ENCODE measurements at regions not wholly inside any gene's neighbourhood (a gene's known extent, or its start where the extent isn't known, plus 50 kb on each side); places are given as distances from the start of the nearest gene placed in this dataset.

DNA sequence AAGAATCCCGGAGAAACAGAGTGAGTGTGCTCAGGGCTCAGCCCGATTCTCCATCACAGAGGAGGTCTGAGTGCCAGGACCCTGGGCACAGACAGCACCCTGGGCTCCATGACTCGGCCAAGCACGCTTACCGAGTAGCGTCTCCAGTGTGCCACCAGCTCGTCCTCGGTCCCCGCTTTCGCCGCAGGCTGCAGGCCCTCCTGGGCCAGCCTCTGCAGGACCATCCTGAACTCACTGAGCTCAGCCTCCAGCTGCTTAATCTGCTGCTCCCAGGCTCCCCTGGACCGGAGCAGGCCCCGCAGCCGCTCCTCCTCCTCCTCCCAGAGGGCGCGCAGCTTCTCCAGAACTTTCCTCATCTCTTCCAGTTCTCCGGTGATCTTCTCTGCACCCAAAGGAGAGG, 61.2 kb downstream of the SYNE3 start:
- ATAC-seq = no peak
- TF ChIP-seq ZFP3 (CRISPR knock-in tag; IDR thresholded peaks at IDR 0.05) (no peak), CSDC2 (CRISPR knock-in tag; IDR thresholded peaks at IDR 0.05) (no peak), RARB (CRISPR knock-in tag; IDR thresholded peaks at IDR 0.05) (no peak), ZFP30 (CRISPR knock-in tag; IDR thresholded peaks at IDR 0.05) (no peak), TCF4 (CRISPR knock-in tag; IDR thresholded peaks at IDR 0.05; ENCODE audit: borderline replicate concordance) (no peak), TOX (CRISPR knock-in tag; IDR thresholded peaks at IDR 0.05; ENCODE audit: borderline replicate concordance) (no peak), SNAI2 (CRISPR knock-in tag; IDR thresholded peaks at IDR 0.05) (no peak), ZC3H10 (CRISPR knock-in tag; IDR thresholded peaks at IDR 0.05) (no peak), CSRNP3 (CRISPR knock-in tag; IDR thresholded peaks at IDR 0.05) (no peak), PPARA (CRISPR knock-in tag; IDR thresholded peaks at IDR 0.05; ENCODE audit: borderline replicate concordance) (no peak), OSR1 (CRISPR knock-in tag; IDR thresholded peaks at IDR 0.05) (no peak), BACH2 (CRISPR knock-in tag; IDR thresholded peaks at IDR 0.05; ENCODE audit: borderline replicate concordance) (no peak), POU6F1 (CRISPR knock-in tag; IDR thresholded peaks at IDR 0.05; ENCODE audit: borderline replicate concordance, low read depth) (no peak), ISL1 (CRISPR knock-in tag; IDR thresholded peaks at IDR 0.05) (no peak), PATZ1 (CRISPR knock-in tag; IDR thresholded peaks at IDR 0.05; ENCODE audit: borderline replicate concordance) (no peak), GLIS3 (CRISPR knock-in tag; IDR thresholded peaks at IDR 0.05) (no peak)
- TF ChIP-seq, protein P1, sequence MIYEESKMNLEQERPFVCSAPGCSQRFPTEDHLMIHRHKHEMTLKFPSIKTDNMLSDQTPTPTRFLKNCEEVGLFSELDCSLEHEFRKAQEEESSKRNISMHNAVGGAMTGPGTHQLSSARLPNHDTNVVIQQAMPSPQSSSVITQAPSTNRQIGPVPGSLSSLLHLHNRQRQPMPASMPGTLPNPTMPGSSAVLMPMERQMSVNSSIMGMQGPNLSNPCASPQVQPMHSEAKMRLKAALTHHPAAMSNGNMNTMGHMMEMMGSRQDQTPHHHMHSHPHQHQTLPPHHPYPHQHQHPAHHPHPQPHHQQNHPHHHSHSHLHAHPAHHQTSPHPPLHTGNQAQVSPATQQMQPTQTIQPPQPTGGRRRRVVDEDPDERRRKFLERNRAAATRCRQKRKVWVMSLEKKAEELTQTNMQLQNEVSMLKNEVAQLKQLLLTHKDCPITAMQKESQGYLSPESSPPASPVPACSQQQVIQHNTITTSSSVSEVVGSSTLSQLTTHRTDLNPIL (CRISPR knock-in tag; IDR thresholded peaks at IDR 0.05; ENCODE audit: low read depth) = no peak
- TF ChIP-seq, protein P2, sequence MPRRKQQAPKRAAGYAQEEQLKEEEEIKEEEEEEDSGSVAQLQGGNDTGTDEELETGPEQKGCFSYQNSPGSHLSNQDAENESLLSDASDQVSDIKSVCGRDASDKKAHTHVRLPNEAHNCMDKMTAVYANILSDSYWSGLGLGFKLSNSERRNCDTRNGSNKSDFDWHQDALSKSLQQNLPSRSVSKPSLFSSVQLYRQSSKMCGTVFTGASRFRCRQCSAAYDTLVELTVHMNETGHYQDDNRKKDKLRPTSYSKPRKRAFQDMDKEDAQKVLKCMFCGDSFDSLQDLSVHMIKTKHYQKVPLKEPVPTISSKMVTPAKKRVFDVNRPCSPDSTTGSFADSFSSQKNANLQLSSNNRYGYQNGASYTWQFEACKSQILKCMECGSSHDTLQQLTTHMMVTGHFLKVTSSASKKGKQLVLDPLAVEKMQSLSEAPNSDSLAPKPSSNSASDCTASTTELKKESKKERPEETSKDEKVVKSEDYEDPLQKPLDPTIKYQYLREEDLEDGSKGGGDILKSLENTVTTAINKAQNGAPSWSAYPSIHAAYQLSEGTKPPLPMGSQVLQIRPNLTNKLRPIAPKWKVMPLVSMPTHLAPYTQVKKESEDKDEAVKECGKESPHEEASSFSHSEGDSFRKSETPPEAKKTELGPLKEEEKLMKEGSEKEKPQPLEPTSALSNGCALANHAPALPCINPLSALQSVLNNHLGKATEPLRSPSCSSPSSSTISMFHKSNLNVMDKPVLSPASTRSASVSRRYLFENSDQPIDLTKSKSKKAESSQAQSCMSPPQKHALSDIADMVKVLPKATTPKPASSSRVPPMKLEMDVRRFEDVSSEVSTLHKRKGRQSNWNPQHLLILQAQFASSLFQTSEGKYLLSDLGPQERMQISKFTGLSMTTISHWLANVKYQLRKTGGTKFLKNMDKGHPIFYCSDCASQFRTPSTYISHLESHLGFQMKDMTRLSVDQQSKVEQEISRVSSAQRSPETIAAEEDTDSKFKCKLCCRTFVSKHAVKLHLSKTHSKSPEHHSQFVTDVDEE (CRISPR knock-in tag; IDR thresholded peaks at IDR 0.05) = no peak

DNA sequence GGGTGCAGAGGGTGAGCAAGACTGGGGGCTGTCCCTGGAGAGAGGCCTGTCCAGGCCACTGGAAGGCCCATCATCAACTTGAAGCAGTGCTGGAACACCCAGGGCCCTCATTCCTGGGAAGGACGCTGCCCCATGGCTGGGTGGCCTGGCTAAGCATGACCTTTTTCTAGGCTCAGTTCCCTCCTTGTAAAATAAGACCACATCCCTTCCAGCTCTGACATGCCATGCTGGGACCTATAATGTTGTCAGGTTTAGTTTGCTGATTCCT, 62.8 kb downstream of the SYNE3 start:
- no peak for ATAC-seq
- TF ChIP-seq BACH2 (CRISPR knock-in tag; IDR thresholded peaks at IDR 0.05; ENCODE audit: borderline replicate concordance) = no peak
- TF ChIP-seq GLIS3 (CRISPR knock-in tag; IDR thresholded peaks at IDR 0.05) = no peak
- TF ChIP-seq ESRRG (CRISPR knock-in tag; IDR thresholded peaks at IDR 0.05) = no peak
- no peak for TF ChIP-seq ZFP3 (CRISPR knock-in tag; IDR thresholded peaks at IDR 0.05)
- TF ChIP-seq ISL1 (CRISPR knock-in tag; IDR thresholded peaks at IDR 0.05) = no peak
- TF ChIP-seq, protein P2 (CRISPR knock-in tag; IDR thresholded peaks at IDR 0.05) = no peak
- no peak for TF ChIP-seq POU6F1 (CRISPR knock-in tag; IDR thresholded peaks at IDR 0.05; ENCODE audit: borderline replicate concordance, low read depth)
- TF ChIP-seq TOX (CRISPR knock-in tag; IDR thresholded peaks at IDR 0.05; ENCODE audit: borderline replicate concordance) = no peak
- TF ChIP-seq ZC3H10 (CRISPR knock-in tag; IDR thresholded peaks at IDR 0.05) = no peak
- TF ChIP-seq ZNF8 (CRISPR knock-in tag; IDR thresholded peaks at IDR 0.05) = no peak
- TF ChIP-seq PPARA (CRISPR knock-in tag; IDR thresholded peaks at IDR 0.05; ENCODE audit: borderline replicate concordance) = no peak
- no peak for TF ChIP-seq PATZ1 (CRISPR knock-in tag; IDR thresholded peaks at IDR 0.05; ENCODE audit: borderline replicate concordance)
- no peak for TF ChIP-seq CSRNP3 (CRISPR knock-in tag; IDR thresholded peaks at IDR 0.05)
- no peak for TF ChIP-seq RARB (CRISPR knock-in tag; IDR thresholded peaks at IDR 0.05)
- TF ChIP-seq SNAI2 (CRISPR knock-in tag; IDR thresholded peaks at IDR 0.05) = no peak
